Heart left ventricle (tissue), 16 donors: ENCODE measurements at regions not wholly inside any gene's neighbourhood (a gene's known extent, or its start where the extent isn't known, plus 50 kb on each side); places are given as distances from the start of the nearest gene placed in this dataset.

Experiments
- ATAC-seq, 4 donors: fragments of 200-7000 bp; cut with Tn5 transposase; one replicate each; pipeline ENCODE4 v1.9.1; 2020 to 2022; ENCODE audit warnings: moderate library complexity in 4 of 4, mild to moderate bottlenecking in 3 of 4, moderate number of reproducible peaks in 1 of 4
- DNase-seq, 5 donors: peaks; one replicate each; pipeline ENCODE4 v3.0.0-alpha.2; 2020
- H3K27ac ChIP-seq, 12 donors: fragments of 200-600 bp; sonication (generic) in 4 of 12; one replicate each; pipeline versions ENCODE4 v1.5.0 to v1.8.0; 2016 to 2022; ENCODE audit warnings: mild to moderate bottlenecking in 2 of 12
- H3K27me3 ChIP-seq, 9 donors: fragments of 200-600 bp; sonication (generic) in 2 of 9; one replicate each; pipeline versions ENCODE4 v1.5.1 to v1.8.0; 2016 to 2022; ENCODE audit warnings: mild to moderate bottlenecking in 3 of 9
- H3K36me3 ChIP-seq, 9 donors: fragments of 200-600 bp; sonication (generic) in 2 of 9; one replicate each; pipeline versions ENCODE4 v1.5.0 to v1.8.0; 2018 to 2022; ENCODE audit warnings: mild to moderate bottlenecking in 2 of 9
- H3K4me1 ChIP-seq, 12 donors: fragments of 200-600 bp; sonication (generic) in 4 of 12; one replicate each; pipeline versions ENCODE4 v1.5.0 to v1.8.0; 2016 to 2022; ENCODE audit warnings: mild to moderate bottlenecking in 3 of 12
- H3K4me3 ChIP-seq, 12 donors: fragments of 200-600 bp; sonication (generic) in 4 of 12; one replicate each; pipeline versions ENCODE4 v1.5.0 to v1.8.0; 2017 to 2022; ENCODE audit warnings: mild to moderate bottlenecking in 9 of 12, moderate library complexity in 4 of 12
- H3K9me3 ChIP-seq, 12 donors: fragments of 200-600 bp; sonication (generic) in 4 of 12; one replicate each; pipeline versions ENCODE4 v1.5.0 to v1.8.0; 2016 to 2022; ENCODE audit warnings: mild to moderate bottlenecking in 1 of 12
- POLR2A ChIP-seq, 2 donors: fragments of 450-650 bp; IDR thresholded peaks; one replicate each; pipeline ENCODE4 v1.6.1; 2017; ENCODE audit warnings: antibody characterized with exemption in 2 of 2, mild to moderate bottlenecking in 2 of 2, moderate library complexity in 2 of 2
- WGBS, 4 donors: extraction: QIAGEN DNeasy Blood & Tissue Kit in 2 of 4; methylation state at CpG; one replicate each; pipeline versions ENCODE4 v1.1.5 to v1.1.7; 2013 to 2018; 5-methylcytosine and 5-hydroxymethylcytosine counted together
- intact Hi-C, 10 donors: fragments of 100-400 bp; cut with DNase I; formaldehyde crosslinking; loops; one replicate each; pipeline versions ENCODE4 v1.11.1 to v1.14.2; 2022
- TF ChIP-seq, protein P1 (sequence below), 12 donors: fragments of 200-600 bp; sonication (generic) in 4 of 12; IDR thresholded peaks; one replicate each; pipeline versions ENCODE4 v1.5.0 to v1.8.0; 2018 to 2022; ENCODE audit warnings: antibody characterized with exemption in 12 of 12, mild to moderate bottlenecking in 5 of 12
- donor health status: ischemic (EF 13 %, LVEDD 7.1; RV severe dilation, severe dysfunction).
- donor health status: healthy with polysubstance abuse.
- donor health status: DM: no; HTN: yes; CAD: no.
- donor health status: DM: no; HTN: no; CAD: no.
- donor health status: ischemic (EF 25% LVEDD 6.9; RV normal size, moderate dysfunction).
- donor health status: ischemic (EF 25% LVEDD 5.7; RV mildly dilated, moderate dysfunction).
- donor health status: healthy.
- donor health status: DM: yes; HTN: yes; CAD: no.
- donor health status: ischemic (EF 35%, LVEDD 5.7; RV mildly dilated, moderate dysfunction).
- donor health status: nonischemic (EF 11% LVEDD 7.7; RV severe dilation, severe dysfunction).
- donor health status: DM: yes; HTN: yes; CAD: no.
- donor health status: PGD.
- donor health status: ischemic (EF 29% LVEDD 5.4; RV normal size, mild dysfunction).
- donor health status: nonischemic (EF 23%, LVEDD 6.1; RV moderate dilation, normal function).

DNA sequence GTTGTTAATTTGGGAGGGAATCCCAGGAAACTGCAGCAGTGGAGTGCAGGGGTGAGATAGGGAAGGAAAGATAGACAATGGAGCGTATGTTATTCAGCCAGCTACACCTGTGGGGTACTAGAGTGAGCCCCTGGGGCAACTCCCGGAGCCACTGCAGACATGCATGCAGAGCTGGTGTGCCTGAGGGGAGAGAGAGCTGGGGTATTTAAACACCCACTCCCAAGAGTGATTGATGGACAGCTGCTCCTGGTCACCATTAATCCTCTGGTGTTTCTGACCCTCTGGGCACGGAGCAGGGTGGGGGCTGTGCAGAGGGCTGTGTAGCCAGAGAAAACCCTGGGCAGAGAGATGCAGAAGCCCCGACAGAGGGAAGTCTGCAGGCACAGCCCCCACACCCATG lies 146.7 kb upstream of the CDH4 start:
- no peak for ATAC-seq
- TF ChIP-seq POLR2A (IDR thresholded peaks at IDR 0.05): no peak
- TF ChIP-seq, protein P1, sequence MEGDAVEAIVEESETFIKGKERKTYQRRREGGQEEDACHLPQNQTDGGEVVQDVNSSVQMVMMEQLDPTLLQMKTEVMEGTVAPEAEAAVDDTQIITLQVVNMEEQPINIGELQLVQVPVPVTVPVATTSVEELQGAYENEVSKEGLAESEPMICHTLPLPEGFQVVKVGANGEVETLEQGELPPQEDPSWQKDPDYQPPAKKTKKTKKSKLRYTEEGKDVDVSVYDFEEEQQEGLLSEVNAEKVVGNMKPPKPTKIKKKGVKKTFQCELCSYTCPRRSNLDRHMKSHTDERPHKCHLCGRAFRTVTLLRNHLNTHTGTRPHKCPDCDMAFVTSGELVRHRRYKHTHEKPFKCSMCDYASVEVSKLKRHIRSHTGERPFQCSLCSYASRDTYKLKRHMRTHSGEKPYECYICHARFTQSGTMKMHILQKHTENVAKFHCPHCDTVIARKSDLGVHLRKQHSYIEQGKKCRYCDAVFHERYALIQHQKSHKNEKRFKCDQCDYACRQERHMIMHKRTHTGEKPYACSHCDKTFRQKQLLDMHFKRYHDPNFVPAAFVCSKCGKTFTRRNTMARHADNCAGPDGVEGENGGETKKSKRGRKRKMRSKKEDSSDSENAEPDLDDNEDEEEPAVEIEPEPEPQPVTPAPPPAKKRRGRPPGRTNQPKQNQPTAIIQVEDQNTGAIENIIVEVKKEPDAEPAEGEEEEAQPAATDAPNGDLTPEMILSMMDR (IDR thresholded peaks at IDR 0.05): no peak
- no peak for DNase-seq
- Histone ChIP-seq H3K27ac (no peak overlapping the region), H3K4me1 (no peaks in the 10 kb centered on the region), H3K36me3 (no peaks in the 10 kb centered on the region), H3K27me3 (peaks cover 0 to 7% (median 0%) of the 10 kb centered on the region in 9 donors), H3K9me3 (no peaks in the 10 kb centered on the region), H3K4me3 (no peak overlapping the region)
- intact Hi-C loops: no loop called here
- WGBS, 4 donors: 60 to 64% (median 62%) methylated on average over 4 of the region's 4 CpGs

DNA sequence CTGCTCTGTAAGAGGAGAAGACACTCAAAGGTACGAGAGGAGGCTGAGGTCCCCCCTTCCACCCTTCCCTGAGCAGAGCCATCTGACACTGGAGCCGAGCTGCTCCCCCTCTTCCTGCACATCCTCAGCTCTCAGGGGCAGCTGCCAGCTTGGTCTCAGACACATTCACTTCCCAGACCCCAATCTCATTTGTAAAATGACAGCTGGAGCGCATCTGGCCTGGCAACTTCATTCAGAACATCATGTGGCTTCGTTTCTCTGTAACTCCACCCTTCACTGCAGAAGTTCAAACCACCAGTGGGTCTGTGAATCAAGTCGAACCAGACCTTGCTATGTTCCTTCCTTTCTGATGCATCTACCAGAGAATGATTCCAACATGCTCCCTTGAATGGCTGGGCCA lies 145.6 kb upstream of the CDH4 start:
- WGBS, 4 donors: 61 to 71% (median 66%) methylated on average over 5 of the region's 5 CpGs
- H3K36me3 ChIP-seq: no peaks in the 10 kb centered on the region
- no peak for DNase-seq
- H3K27ac ChIP-seq: no peak overlapping the region
- TF ChIP-seq, protein P1 (IDR thresholded peaks at IDR 0.05): no peak
- TF ChIP-seq POLR2A (IDR thresholded peaks at IDR 0.05): no peak
- no peak overlapping the region for H3K4me3 ChIP-seq
- ATAC-seq: no peak
- intact Hi-C loops: no loop called here
- H3K9me3 ChIP-seq: no peaks in the 10 kb centered on the region
- no peaks in the 10 kb centered on the region for H3K4me1 ChIP-seq
- H3K27me3 ChIP-seq: peaks cover 0 to 7% (median 0%) of the 10 kb centered on the region in 9 donors

DNA sequence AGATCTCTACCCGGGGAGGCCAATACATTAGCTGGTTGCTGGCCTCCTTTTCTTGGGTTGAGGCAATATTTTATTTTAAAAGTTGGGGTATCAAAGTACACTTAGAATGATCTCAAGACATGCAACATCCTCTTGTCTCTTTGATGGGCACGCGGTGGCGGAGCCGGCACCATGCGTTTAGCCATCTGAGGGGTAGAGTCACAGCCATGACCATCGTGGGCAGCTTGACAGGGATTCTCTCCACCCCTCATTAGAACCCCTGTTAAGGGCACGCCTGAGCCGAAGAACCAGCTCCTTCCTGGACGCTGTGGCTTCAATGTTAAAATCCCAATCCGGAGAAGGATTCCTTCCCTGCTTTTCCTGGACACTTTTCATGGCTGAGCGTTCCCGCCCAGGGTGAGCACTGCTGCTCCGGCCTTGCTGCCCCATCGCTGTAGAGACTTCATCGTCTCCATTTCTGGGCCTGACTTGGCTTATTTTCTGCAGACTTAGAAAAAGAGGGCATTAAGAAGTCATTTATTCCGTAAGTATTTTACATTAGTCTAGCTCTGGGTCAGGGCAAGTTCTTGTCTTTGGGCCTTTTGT lies 142.7 kb upstream of the CDH4 start:
- 86 to 92% (median 89%) methylated on average over 17 of the region's 17 CpGs for WGBS, 4 donors
- Histone ChIP-seq H3K27me3 (peaks cover 0 to 15% (median 0%) of the 10 kb centered on the region in 9 donors), H3K4me1 (no peaks in the 10 kb centered on the region), H3K9me3 (no peaks in the 10 kb centered on the region), H3K27ac (no peak overlapping the region), H3K36me3 (no peaks in the 10 kb centered on the region), H3K4me3 (no peak overlapping the region)
- TF ChIP-seq, protein P1 (IDR thresholded peaks at IDR 0.05): no peak
- TF ChIP-seq POLR2A (IDR thresholded peaks at IDR 0.05): no peak
- DNase-seq: no peak
- intact Hi-C loops: no loop called here
- no peak for ATAC-seq

DNA sequence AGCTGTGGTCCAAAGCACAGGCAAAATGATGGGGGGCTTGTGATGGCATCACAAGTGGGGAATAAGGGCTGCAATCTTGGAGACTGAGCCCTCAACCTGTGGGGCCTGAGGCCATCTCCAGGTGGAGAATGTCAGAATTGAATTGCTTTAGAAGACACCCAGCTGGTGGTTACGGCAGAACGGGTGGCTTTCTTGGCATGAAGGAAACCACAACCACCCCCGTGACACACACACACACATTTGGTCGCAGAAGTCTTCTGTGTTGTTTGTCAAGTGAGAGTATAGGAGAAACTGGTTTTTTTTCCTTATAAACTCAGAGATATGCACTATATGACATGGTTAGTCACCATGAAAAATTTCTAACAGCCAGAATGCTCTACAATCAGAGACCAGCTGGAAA lies 139.5 kb upstream of the CDH4 start:
- WGBS, 4 donors: 71 to 90% (median 81%) methylated on average over 4 of the region's 4 CpGs
- no peak overlapping the region for H3K4me3 ChIP-seq
- ATAC-seq: no peak
- peaks cover 0 to 13% (median 0%) of the 10 kb centered on the region in 9 donors for H3K27me3 ChIP-seq
- no peaks in the 10 kb centered on the region for H3K9me3 ChIP-seq
- TF ChIP-seq, protein P1 (IDR thresholded peaks at IDR 0.05): no peak
- TF ChIP-seq POLR2A (IDR thresholded peaks at IDR 0.05): no peak
- intact Hi-C loops: no loop called here
- DNase-seq: no peak
- H3K36me3 ChIP-seq: no peaks in the 10 kb centered on the region
- no peak overlapping the region for H3K27ac ChIP-seq
- H3K4me1 ChIP-seq: peaks cover 0 to 10% (median 0%) of the 10 kb centered on the region in 12 donors
